ENCODE measurements at regions not wholly inside any gene's neighbourhood (a gene's known extent, or its start where the extent isn't known, plus 50 kb on each side); places are given as distances from the start of the nearest gene placed in this dataset.

DNA sequence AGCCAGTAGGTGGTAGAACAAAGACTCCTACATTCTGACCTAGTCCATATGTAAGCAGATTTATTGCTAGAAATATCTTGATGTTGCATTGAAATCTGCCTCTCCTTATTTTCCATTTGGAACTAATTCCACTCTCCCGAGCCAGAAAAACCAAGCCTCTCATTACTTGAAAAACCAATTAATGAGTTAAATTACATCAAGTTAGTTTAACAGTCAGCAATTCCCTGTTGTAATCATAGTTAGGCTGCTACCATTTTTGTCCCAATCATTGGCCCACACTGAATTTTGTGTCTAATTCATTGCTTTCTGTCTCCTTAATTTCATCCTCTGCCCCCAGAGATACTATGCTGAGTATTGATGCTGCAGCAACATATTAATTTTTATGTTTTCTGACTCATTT lies 168.3 kb upstream of the TNP1 start:
- no peak for DNase-seq (ENCODE audit: low read depth)

DNA sequence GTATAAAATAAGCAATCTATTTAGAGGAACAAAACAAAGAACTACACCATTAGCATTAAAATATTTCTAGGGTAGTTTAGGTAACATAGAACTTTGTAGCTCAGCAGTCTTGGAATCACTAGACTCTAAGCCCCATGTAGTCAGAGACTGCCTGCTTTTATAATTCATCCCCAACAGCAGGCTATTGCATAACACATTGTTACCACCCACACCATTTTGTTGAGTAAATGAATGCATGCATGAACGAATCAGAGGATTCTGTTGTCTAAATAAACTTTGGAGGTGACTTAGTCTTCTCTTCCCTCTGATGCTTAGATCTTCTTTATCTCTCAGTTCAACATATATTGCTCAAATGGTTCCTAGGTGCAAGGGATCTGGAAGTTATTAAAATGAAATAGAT lies 167.6 kb upstream of the TNP1 start:
- DNase-seq (ENCODE audit: low read depth) = no peak

DNA sequence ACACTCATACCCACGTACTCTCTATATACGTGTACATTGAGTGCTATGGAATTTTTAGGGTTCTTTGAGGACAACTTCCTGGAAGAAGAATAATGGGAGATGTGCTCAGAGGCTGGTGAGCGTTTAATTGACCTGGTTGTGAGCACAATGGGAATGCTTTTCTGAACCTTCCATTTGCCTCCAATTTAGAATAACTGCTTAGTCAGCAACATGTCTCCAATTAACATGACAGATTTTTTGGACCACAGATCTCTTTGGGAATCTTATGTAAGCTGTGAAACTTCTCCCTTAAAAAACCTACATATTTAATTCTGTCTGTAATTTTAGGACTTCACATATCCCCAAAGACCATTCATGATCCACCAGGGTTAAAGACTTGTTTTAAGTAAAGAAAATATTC lies 166.7 kb upstream of the TNP1 start:
- DNase-seq (ENCODE audit: low read depth) = no peak

DNA sequence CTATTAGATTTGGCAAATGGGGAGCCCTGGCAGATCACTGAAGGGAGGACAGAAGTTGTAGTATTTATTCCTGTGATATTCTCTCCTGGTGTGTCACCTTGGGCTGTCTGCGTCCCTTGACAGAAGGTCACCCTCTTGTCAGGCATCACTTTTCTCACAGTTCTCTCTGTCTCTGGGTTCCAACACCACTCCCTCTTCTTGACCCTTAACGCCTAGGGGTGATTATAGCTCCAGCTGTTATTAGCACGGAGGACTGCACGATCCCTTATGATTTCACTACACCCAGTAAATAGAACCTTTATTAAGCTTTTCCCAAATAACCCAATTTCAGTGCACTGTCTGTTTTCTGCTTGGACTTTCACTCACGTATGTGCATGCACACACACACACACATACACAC lies 166.3 kb upstream of the TNP1 start:
- no peak for DNase-seq (ENCODE audit: low read depth)

DNA sequence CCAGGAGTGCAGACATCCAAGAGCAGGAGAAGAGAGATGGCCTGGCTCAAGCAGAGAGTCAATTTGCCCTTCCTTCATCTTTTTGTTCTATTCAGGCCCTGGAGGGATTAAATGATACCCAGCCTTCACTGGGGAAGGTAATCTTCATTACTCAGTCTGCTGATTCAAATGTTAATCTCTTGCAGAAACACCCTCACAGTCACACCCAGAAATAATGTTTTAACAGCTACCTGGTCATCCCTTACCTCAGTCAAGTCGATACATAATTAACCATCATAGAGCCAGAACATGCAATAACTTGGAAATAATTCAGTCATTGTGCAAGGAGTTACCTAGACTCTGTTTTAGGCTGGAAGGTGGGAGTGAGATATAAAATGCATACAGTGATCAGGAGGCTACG lies 163.7 kb upstream of the TNP1 start:
- no peak for DNase-seq (ENCODE audit: low read depth)

DNA sequence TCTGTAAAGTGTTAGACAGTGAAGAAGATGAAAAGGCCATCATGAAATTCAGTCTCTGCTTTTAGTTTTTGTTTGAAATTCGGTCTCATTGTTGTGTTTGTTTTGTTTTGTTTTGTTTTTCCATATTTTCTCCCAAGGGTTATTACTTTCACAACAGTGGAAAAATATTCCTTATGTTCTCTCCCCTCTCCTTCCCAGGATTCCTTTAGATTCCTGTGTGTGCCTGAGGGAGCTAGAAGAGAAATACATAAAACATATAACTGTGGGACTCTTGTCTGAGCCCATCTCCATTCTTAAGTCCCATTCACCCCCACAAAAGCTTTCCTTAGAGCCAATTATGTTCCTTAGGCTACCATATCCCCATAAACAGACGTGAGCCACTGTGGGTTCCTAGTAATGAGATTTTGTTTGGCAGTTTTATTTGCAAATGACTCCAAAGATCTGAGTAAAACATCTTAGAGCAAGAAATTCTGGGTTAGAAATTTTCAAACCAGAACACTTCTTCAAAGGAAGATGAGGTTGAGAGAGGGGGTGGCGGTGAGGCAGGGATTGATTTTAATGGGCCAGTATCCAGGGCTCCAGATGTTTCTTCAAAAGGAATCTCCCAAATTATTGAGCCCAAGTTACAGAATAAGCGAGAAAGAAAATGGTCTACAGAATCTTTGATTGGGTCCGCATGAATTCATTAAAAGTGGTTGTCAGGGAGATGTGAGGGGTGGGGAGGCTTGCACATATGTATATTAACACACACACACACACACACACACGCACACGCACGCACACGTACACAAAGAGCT lies 157.8 kb upstream of the TNP1 start:
- no peak for DNase-seq (ENCODE audit: low read depth)

DNA sequence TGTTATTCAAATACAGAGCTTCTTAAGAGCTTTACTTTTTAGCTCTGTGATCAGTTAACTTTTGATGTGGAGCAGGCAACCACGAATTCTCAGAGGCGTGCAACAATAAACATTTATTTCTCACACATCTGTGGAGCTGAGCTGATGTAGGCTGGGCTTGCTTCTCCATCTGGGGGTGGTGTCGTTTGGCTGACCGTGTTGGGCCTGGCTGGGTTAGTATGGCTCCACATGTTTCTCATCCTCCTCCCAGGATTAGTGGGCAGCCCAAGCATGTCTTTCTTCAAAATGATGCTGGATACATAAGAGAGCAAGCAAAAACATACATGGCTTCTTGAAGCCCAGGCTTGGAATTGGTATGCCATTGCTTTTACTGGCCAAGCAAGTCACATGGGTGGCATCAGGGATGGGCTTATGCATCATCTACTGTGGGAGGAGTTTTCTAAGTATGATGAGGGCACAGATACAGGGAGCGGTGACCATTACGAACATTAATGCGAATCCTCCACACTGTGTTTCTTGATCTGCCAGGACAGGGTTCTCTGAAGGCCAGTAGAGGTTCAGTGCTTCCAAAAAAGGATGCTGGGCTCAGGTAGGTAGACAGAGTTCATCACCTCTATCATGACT lies 157.0 kb upstream of the TNP1 start:
- DNase-seq (ENCODE audit: low read depth) = no peak

DNA sequence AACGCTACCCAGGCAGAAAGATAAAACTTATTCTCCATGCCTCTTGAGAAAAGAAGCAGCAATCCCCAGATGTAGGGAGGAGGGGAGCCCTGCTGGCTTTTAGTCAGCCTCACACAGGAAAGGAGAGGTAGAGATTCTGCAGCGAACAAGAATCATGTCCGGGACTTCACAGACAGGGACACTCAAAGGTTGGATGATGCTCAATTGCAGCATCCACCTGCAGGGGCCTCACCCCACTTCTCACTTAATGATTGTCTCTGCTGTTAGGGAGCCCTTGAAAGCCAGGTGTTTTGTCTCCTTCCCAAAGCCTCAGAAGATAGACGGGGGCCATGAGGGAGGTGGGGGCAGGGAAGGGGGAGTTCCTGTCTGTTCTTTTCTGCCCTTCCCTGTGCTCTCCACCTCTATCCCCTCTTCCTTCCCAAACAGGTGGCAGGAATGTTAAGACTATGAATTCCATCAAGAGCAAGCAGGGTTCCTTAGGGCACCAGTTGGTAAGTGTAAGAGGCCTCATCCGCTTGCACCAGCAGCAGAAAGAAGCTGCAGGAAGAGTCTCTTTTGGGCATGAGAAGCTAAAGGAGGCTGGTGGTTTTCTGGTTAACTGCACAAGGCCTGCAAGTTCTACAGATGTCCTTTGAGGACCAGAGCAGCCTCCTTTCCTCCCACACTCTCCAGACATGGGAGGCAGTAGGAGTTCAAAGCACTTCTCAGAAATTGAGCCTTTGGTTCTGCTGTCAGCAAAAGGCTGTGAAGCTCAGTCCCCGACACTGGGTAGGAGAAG lies 154.7 kb upstream of the TNP1 start:
- no peak for DNase-seq (ENCODE audit: low read depth)

DNA sequence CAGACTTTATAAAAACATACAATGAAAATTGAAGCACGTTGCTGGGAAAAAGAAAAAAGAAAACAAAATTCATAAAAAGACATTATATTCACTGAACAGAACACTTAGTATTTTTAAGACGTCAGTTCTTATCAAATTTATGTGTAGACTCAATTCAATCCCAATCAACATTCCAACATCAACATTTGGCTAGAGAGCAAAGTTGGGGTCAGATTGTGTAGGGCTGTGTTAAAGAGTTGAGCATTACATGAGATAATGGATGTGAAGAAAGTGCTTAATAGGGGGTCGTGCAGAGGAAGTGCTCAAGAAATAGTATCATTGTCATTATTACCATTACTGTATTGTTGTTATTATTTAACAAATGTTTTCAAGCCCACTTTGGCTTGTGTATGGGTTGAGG lies 154.1 kb upstream of the TNP1 start:
- no peak for DNase-seq (ENCODE audit: low read depth)

DNA sequence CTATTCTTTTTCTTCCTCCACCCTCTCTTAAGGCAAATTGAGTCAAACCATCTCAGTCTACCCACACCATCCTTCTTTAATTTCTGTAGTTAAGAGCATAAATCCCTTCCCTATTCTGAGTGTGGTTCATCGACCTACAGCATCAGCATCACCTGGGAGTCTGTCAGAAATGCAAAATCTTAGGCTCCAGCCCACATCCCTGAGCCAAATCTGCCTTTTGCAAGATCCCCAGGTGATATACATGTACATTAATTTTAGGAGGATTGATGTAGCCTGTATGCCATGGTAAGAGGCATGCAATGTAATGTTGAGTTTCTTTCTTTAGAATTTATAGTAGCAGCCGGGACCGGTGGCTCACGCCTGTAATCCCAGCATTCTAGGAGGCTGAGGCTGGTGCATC lies 151.7 kb upstream of the TNP1 start:
- no peak for DNase-seq (ENCODE audit: low read depth)

DNA sequence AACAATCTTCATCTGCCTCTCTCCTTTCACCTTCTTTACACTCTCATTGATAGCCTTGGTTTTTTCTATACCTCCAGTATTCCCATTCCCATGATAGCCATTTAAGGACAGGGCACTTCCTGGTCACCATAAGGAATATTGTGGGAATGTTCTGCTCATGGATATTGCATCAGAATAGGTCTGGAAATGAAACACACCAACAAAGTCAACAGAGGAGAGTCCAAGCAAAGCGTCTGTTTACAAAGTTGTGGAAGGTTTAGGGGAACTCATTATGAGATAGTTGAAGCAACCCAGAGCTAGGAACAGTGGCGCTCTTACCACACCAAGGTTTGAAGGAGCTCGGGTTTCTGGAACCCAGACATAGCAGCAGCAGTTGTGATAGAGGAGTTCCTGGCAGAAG lies 150.3 kb upstream of the TNP1 start:
- no peak for DNase-seq (ENCODE audit: low read depth)

DNA sequence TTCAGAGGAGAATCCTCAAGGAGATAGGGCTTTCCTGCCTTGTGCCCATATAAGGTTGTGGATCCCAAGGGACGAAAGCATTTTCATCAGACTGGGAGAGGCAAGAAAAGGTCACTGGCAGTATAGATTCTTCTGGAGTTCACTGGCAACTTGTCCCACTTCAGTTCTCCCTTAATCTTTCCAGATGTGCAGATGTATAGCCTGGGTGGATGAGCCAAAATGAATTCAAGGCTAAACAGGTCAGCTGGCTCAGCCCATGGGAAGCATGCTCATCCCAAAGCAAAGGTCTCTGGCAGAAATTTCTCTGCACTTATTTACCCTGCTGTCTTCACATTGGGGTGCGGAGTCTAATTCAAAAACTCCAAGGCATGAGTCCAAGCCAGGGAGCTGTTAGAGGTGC lies 148.9 kb upstream of the TNP1 start:
- no peak for DNase-seq (ENCODE audit: low read depth)

DNA sequence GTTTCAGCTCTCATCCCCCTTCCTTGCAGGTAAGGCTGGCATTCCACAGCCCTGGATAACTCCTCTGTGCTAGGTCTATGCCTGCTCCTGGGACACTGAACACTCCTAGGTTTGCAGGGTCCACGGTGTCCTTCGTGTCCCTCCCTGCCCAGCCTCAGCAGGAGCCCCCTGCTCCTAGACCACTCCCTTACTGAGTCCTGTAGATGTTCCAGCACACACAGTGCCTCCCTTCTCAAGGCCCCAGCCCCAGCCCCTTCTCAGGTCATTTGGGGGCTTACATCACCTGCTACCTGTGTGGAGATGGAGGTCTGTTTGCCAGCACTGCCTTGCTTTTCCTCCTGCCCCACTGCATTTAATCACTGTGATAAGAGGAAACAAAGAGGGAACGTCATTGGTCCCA lies 146.4 kb upstream of the TNP1 start:
- no peak for DNase-seq (ENCODE audit: low read depth)

DNA sequence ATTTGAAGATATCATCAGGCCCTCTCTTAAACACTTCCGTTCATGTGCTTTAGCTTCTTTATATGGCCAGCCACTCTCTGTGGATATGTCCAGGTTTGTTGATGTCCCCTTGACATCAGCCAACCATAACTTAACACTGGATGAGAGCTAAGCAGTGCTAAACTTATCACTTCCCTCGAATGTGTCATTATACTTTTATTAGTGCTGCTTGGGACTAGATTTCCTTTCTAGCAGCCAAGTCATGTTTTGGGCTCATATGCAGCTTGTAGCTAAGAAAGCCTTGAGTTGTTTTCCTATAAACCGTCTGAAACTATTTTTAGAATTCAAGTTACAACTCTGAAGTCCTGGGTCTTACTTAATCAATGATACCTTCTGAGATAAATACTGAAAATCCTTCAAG lies 144.8 kb upstream of the TNP1 start:
- DNase-seq (ENCODE audit: low read depth) = no peak

DNA sequence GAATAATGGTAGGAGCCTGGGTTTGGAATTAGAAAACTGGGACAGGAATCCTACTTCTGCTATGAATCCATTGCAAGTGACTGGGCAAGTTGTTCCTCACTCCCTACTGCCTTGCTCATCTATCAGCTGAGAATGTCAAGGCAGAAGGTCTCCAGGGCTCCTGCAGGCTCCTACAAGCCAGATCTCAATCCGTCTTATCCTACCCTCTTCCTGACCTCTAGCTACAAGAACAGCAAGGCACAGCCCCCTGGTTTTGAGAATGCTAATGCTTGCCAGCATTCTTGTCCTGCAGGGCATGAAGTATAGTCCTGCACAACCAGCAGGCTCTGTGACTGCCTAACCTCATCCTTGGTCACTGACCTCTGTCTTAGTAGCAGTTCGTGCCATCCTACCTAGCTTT lies 141.9 kb upstream of the TNP1 start:
- no peak for DNase-seq (ENCODE audit: low read depth)

DNA sequence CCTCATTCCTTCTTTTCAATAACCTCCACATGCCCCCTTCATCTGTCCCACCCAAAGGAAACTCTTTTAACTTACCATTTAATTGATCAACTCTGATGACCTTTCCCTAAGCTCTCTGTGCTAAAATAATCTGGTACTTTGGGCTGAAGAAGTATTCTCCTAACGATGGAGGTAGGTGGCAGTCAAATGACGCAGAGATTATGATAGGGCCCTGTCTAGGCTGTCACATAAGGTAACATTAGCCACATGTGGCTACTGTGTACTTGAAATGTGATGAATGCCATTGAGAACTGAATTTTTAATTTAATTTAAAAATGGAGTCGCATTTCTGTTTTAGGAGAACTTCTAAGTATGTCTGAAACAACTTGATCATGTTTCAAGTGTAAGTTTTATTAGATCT lies 140.5 kb upstream of the TNP1 start:
- DNase-seq (ENCODE audit: low read depth) = no peak

DNA sequence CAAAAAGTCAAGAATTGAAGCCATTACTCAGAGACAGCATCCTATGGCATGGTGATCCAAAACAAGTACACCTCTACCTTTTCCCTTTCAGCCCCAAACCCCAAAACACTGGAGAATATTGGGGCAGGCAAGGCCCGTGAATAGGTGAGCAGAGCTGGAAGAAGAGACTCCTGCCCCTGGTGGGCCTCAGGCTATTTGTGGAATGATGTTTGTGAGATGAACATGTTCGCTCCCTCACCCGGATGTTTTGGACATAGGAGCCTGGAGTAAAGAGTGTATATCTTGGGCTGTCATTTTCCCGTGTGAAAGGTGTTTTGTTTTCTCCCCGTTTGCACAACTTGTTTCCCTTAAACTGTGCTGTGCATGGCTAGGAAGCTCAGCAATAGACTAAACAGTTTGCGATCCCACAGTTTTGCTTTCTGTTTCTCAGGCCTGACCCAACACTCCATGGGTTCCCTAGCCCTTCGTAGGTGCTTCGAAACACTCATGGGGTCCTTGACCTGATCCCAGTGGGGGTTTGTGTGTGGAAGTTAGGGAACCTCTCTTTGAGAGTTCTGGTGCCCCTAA lies 136.5 kb upstream of the TNP1 start:
- DNase-seq (ENCODE audit: low read depth) = no peak

DNA sequence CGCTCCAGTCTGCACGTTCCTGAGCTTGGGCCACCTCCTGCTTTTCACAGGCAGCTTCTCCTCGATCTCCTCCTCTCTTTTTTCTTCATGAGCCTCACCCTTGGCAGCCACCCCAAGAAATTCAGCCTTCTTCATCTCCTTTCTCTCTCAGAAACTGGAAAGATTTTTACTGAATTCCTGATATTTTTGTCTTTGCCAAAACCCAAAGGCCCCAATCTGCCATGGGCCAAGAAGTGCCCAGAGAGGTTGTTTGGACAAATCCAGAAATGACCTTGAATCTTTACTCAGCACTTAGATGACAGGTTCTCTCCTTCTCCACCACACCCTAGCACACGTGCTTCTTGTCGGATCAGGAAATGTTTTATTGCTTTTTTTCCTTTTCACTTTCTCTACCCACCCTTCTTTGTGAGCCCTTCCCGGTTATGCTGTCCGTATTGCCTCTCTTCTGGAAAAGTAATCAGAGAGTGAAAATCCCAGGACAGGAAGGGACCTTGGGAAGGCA lies 134.5 kb upstream of the TNP1 start:
- DNase-seq (ENCODE audit: low read depth) = no peak

DNA sequence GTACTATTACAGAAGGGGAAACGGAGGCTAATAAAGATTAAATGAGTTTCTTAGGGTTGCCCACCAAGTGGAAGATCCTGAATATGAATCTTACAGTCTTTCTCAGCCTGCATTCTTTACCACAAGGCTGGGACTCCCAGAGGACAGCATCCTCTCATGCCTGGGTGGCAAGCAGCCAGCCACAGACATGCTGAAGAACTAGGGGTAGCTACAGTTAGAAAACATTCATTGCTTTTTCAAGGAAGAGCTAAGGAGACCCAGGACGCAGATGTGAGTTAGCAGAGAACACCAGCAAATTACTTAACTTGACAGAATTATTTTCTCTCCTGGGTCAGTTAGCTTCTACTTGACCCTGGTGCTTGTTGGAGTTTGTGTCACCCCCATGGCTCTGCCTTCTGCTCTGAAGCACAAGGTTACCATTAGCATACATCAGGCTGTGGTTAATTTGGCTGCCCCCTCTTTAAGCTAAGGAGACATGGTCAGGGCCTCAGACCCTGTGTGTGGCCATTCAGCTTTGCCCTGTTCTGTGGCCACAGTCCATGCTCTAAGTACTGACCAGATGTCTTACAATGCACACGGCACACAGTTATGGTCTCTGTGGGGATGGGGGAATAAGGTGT lies 132.3 kb upstream of the TNP1 start:
- no peak for DNase-seq (ENCODE audit: low read depth)

DNA sequence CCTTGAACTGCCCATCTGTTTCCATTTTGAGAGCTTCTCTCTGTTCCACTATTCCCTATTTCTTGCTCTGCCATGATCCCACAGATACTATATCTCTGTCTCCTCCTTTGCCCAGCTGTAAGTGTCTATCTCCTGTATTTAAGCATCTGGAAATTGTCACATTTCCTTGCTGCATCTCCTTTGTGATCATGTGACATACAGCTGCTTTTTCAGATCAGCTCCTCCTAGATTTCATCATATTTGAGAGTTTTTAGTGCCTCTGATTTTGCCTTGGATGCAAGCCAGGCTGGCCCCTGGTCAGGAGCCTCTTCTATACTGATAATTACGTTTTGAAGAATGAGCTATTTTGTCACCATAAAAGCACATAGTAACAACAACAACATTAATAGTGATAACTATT lies 131.7 kb upstream of the TNP1 start:
- DNase-seq (ENCODE audit: low read depth) = no peak

DNA sequence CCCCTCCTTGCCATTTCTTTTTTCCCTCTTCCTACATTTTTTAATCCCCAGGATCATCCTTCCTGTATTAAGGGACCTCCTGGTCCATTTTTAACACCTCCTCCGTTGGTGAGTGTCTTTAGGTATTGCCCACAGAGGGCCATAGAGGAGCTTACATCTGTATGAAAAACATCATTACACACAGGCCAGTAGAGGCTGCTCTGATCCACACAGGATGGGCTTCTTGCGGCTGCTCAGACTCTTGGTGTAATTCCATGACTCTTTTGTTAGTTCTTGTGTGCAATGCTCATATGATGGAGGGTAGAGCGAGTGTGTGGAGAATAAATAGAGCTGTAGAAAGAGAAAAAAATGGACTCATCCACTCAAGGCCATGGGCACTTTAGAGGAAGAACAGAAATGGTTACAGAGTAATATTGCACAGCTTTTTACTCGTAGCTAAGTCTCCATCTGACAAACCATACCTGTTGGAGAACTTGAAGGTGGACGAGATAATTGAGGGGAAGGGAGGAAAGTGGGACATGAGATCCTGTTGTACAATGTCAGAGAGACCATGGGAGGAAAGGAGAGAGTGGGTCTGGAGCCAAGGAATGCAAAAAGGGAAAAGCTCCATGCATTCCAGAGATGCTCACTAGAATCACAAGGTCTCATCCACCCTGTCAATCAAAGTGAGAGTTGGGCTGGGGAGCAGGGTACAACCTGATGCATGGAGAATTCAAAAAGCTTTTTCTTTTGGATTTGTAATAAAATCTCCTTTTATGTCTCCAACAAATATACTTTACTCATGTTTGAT lies 129.7 kb upstream of the TNP1 start:
- no peak for DNase-seq (ENCODE audit: low read depth)

All from stimulated activated CD8-positive, alpha-beta memory T cell treated with anti-CD3 and anti-CD28 coated beads, Interleukin-12 subunit alpha, Interleukin-12 subunit beta, amount 100 ng/mL, for 1 hour (primary cell).